ENCODE measurements at regions not wholly inside any gene's neighbourhood (a gene's known extent, or its start where the extent isn't known, plus 50 kb on each side); places are given as distances from the start of the nearest gene placed in this dataset.

- H3K9me3 ChIP-seq (ENCODE audit: control insufficient read depth in 4 of 4, insufficient read depth in 3 of 4, low read length in 3 of 4), result no peaks in the 10 kb centered on the region
- no peak for DNase-seq
- no peaks in the 10 kb centered on the region for H3K36me3 ChIP-seq (ENCODE audit: control insufficient read depth in 4 of 4, insufficient read depth in 4 of 4, low read length in 4 of 4)
- no peaks in the 10 kb centered on the region for H3K27me3 ChIP-seq (ENCODE audit: control insufficient read depth in 3 of 3, insufficient read depth in 3 of 3, low read length in 2 of 3)
- no peak overlapping the region for H3K27ac ChIP-seq (ENCODE audit: low read depth in 1 of 2, low read length in 1 of 2)
- no peak for ATAC-seq (ENCODE audit: insufficient read depth, low FRiP score)
- peaks cover 0 to 24% (median 0%) of the 10 kb centered on the region in 5 donors for H3K4me1 ChIP-seq (ENCODE audit: control insufficient read depth in 5 of 5, insufficient read depth in 5 of 5, low read length in 5 of 5)
- H3K9ac ChIP-seq (ENCODE audit: insufficient read depth in 1 of 2, low read length in 2 of 2), result no peak overlapping the region
- H3K4me3 ChIP-seq, result no peak overlapping the region
- no peak for TF ChIP-seq CTCF (IDR thresholded peaks at IDR 0.05; ENCODE audit: control extremely low read depth, extremely low read depth)
These were observed 910.1 kb downstream of the GALC start for GRCh38 chr14:87082917-87083316.

- H3K27ac ChIP-seq (ENCODE audit: low read depth in 1 of 2, low read length in 1 of 2), result no peak overlapping the region
These were observed 912.0 kb downstream of the GALC start for GRCh38 chr14:87081004-87081403.

GRCh38 chr14:87080146-87080545 lies 912.8 kb downstream of the GALC start:
- TF ChIP-seq CTCF (IDR thresholded peaks at IDR 0.05; ENCODE audit: control extremely low read depth, extremely low read depth), result no peak
- H3K27ac ChIP-seq (ENCODE audit: low read depth in 1 of 2, low read length in 1 of 2), result no peak overlapping the region
- H3K4me1 ChIP-seq (ENCODE audit: control insufficient read depth in 5 of 5, insufficient read depth in 5 of 5, low read length in 5 of 5), result peaks cover 0 to 14% (median 0%) of the 10 kb centered on the region in 5 donors
- H3K4me3 ChIP-seq, result no peak overlapping the region
- no peak overlapping the region for H3K9ac ChIP-seq (ENCODE audit: insufficient read depth in 1 of 2, low read length in 2 of 2)
- H3K36me3 ChIP-seq (ENCODE audit: control insufficient read depth in 4 of 4, insufficient read depth in 4 of 4, low read length in 4 of 4), result no peaks in the 10 kb centered on the region
- H3K27me3 ChIP-seq (ENCODE audit: control insufficient read depth in 3 of 3, insufficient read depth in 3 of 3, low read length in 2 of 3), result no peaks in the 10 kb centered on the region
- 85 to 91% methylated on average over 7 of the region's 7 CpGs for WGBS, 2 donors
- H3K9me3 ChIP-seq (ENCODE audit: control insufficient read depth in 4 of 4, insufficient read depth in 3 of 4, low read length in 3 of 4), result no peaks in the 10 kb centered on the region
- no peak for ATAC-seq (ENCODE audit: insufficient read depth, low FRiP score)
- no peak for DNase-seq

More at GRCh38 chr14:87081004-87081403, 912.0 kb downstream of the GALC start:
- ATAC-seq (ENCODE audit: insufficient read depth, low FRiP score) (no peak), DNase-seq (no peak)
- H3K9me3 ChIP-seq (ENCODE audit: control insufficient read depth in 4 of 4, insufficient read depth in 3 of 4, low read length in 3 of 4), result no peaks in the 10 kb centered on the region
- H3K4me3 ChIP-seq, result no peak overlapping the region
- peaks cover 0 to 14% (median 0%) of the 10 kb centered on the region in 5 donors for H3K4me1 ChIP-seq (ENCODE audit: control insufficient read depth in 5 of 5, insufficient read depth in 5 of 5, low read length in 5 of 5)
- H3K36me3 ChIP-seq (ENCODE audit: control insufficient read depth in 4 of 4, insufficient read depth in 4 of 4, low read length in 4 of 4), result no peaks in the 10 kb centered on the region
- no peaks in the 10 kb centered on the region for H3K27me3 ChIP-seq (ENCODE audit: control insufficient read depth in 3 of 3, insufficient read depth in 3 of 3, low read length in 2 of 3)
- no peak overlapping the region for H3K9ac ChIP-seq (ENCODE audit: insufficient read depth in 1 of 2, low read length in 2 of 2)
- TF ChIP-seq CTCF (IDR thresholded peaks at IDR 0.05; ENCODE audit: control extremely low read depth, extremely low read depth), result no peak
- 74 to 75% methylated on average over 6 of the region's 6 CpGs for WGBS, 2 donors

GRCh38 chr14:87079416-87079815 lies 913.6 kb downstream of the GALC start:
- peaks cover 0 to 14% (median 0%) of the 10 kb centered on the region in 5 donors for H3K4me1 ChIP-seq (ENCODE audit: control insufficient read depth in 5 of 5, insufficient read depth in 5 of 5, low read length in 5 of 5)
- WGBS, 2 donors, result 74 to 78% methylated on average over 6 of the region's 6 CpGs
- no peak for TF ChIP-seq CTCF (IDR thresholded peaks at IDR 0.05; ENCODE audit: control extremely low read depth, extremely low read depth)

More at GRCh38 chr14:87079416-87079815, 913.6 kb downstream of the GALC start:
- peak in 2 of 3 donors; percentile 11 to 40 for DNase-seq
- Histone ChIP-seq H3K4me3 (no peak overlapping the region), H3K27me3 (ENCODE audit: control insufficient read depth in 3 of 3, insufficient read depth in 3 of 3, low read length in 2 of 3) (no peaks in the 10 kb centered on the region), H3K36me3 (ENCODE audit: control insufficient read depth in 4 of 4, insufficient read depth in 4 of 4, low read length in 4 of 4) (no peaks in the 10 kb centered on the region), H3K27ac (ENCODE audit: low read depth in 1 of 2, low read length in 1 of 2) (no peak overlapping the region), H3K9ac (ENCODE audit: insufficient read depth in 1 of 2, low read length in 2 of 2) (no peak overlapping the region), H3K9me3 (ENCODE audit: control insufficient read depth in 4 of 4, insufficient read depth in 3 of 4, low read length in 3 of 4) (no peaks in the 10 kb centered on the region)
- no peak for ATAC-seq (ENCODE audit: insufficient read depth, low FRiP score)
